MG63 (cell line): ENCODE measurements at regions not wholly inside any gene's neighbourhood (a gene's known extent, or its start where the extent isn't known, plus 50 kb on each side); places are given as distances from the start of the nearest gene placed in this dataset.

ENCODE experiments used
- DNase-seq: peaks from one replicate; pipeline ENCODE4 v3.0.0-alpha.2; 2020
- H3K27me3 ChIP-seq: fragments of 250-450 bp; sonication (Bioruptor Pico); 2 replicates; pipeline ENCODE4 v1.5.1; 2020; ENCODE audit warnings: mild to moderate bottlenecking, moderate library complexity
- H3K36me3 ChIP-seq: fragments of 250-450 bp; sonication (Bioruptor Pico); 2 replicates; pipeline ENCODE4 v1.5.1; 2020; ENCODE audit warnings: mild to moderate bottlenecking, moderate library complexity
- H3K4me3 ChIP-seq: fragments of 250-450 bp; sonication (Bioruptor Pico); 2 replicates; pipeline ENCODE4 v1.5.1; 2020; ENCODE audit warnings: mild to moderate bottlenecking, moderate library complexity
- H3K9me3 ChIP-seq: fragments of 250-450 bp; sonication (Bioruptor Pico); 2 replicates; pipeline ENCODE4 v1.5.1; 2020; ENCODE audit warnings: mild to moderate bottlenecking, moderate library complexity

DNA sequence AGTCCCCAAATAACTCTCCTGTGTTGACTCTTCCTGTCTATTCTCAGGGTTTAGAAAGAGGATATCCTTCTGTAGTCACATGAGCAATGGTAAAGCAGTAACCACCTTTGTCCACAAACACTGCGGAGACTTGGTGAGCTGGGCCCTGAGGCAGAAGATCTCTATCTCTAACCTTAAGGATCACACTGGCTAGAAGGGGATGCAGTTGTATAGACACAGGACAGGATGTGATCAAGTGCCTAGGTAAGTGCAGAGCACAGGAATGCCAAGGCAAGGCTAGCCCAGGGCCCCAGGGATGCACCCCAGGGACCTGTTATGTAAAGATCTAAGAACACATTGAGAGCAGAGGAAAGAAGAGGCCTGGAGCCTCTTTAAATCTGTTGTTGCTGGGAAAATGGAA lies 610.5 kb downstream of the IRX1 start:
- no peak for DNase-seq
- H3K27me3 ChIP-seq = no peaks in the 10 kb centered on the region; the same call in 1 of the 2 replicates
- H3K9me3 ChIP-seq = no peaks in the 10 kb centered on the region
- H3K36me3 ChIP-seq = no peaks in the 10 kb centered on the region
- H3K4me3 ChIP-seq = no peak overlapping the region

DNA sequence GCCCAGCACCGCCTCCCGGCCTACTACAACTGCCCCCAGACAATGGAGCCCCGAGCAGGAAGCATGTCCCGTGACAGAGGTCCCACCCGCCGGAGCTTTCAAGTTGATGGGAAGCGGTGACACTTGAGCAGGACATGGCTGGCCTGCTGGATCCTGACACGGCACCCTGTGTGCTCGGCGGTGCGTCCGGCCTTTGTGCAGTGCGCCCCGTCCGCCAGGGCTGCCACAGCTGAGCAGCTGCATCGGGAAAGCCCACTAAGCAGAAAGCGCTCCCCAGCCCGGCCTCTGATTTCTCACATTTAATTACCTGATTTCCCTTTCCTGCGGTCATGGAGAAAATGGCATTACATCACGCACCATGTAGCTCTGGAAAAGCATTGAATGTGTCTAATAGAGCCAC lies 611.9 kb downstream of the IRX1 start:
- Histone ChIP-seq H3K27me3 (no peaks in the 10 kb centered on the region; the same call in 1 of the 2 replicates), H3K4me3 (no peak overlapping the region), H3K36me3 (no peaks in the 10 kb centered on the region), H3K9me3 (no peaks in the 10 kb centered on the region)
- no peak for DNase-seq

DNA sequence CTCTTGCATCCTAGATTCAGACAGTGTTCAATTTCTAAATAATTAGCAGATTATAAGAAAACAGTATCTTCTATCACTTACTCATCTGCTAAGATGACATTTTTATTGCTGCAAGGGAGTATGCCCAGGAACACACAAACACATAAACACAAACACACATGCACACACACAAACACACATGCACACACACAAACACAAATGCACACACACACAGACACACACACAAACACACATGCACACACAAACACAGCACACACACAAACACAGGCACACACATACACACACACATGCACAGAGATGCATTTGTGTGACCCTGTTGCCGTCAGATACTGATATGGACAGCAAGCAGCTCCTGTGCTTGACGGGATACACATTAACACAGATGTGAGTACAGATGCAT lies 612.9 kb downstream of the IRX1 start:
- H3K9me3 ChIP-seq = no peaks in the 10 kb centered on the region
- H3K4me3 ChIP-seq = no peak overlapping the region
- H3K27me3 ChIP-seq = no peaks in the 10 kb centered on the region; the same call in 1 of the 2 replicates
- no peak for DNase-seq
- H3K36me3 ChIP-seq = no peaks in the 10 kb centered on the region

DNA sequence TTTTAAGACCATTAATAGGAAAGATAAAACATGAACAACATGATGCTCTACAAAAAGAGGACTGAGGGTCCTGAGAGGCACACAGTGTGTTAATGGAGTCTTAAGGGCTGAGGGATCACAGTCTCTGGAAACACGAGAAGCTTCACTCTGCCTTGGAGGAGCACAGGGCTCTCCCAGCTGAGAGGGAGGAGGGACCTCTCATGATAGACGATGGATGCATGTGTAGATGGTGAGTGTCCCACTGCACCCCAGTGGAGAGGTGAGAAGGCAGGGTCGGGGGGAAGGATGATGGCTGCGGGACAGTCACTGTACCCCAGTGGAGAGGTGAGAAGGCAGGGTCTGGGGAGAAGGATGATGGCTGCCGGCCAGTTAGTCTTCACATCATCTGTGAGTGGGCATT lies 613.4 kb downstream of the IRX1 start:
- H3K4me3 ChIP-seq = no peak overlapping the region
- no peaks in the 10 kb centered on the region for H3K36me3 ChIP-seq
- H3K27me3 ChIP-seq = no peaks in the 10 kb centered on the region; the same call in 1 of the 2 replicates
- DNase-seq = no peak
- H3K9me3 ChIP-seq = no peaks in the 10 kb centered on the region

DNA sequence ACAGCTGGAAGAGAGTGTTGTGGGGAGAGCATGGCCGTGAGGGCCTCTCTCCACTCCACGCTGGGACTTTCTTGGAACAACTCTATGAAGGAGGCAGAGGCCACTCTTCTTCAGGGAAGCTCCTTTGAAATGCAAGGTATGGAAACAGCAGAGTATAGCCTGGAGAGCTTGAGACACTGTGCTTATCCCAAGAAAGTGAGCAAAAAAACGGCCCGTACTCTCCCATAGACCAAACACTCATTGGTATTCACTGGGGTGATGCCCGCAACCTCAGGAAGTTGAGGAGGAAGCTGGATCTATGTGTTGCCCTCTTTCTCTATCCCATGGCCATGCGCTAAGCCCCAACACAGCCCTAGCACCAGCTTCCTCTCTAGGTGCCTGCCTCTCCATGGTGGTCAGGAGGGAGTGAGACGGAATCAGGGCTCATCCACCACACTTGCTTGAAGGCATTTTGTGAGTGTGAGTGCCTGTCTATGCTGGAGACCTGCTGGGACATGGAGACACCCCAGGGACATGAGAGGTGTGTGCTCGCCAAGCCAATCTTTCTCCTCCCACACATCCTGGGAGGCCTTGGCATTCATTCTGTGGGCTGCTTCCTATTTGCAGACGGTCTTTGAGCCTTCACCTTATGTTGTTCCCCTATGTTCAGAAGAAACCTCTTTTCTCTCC lies 616.6 kb downstream of the IRX1 start:
- no peaks in the 10 kb centered on the region; the same call in 1 of the 2 replicates for H3K27me3 ChIP-seq
- no peaks in the 10 kb centered on the region for H3K9me3 ChIP-seq
- H3K4me3 ChIP-seq = no peak overlapping the region
- no peaks in the 10 kb centered on the region for H3K36me3 ChIP-seq
- DNase-seq = no peak

DNA sequence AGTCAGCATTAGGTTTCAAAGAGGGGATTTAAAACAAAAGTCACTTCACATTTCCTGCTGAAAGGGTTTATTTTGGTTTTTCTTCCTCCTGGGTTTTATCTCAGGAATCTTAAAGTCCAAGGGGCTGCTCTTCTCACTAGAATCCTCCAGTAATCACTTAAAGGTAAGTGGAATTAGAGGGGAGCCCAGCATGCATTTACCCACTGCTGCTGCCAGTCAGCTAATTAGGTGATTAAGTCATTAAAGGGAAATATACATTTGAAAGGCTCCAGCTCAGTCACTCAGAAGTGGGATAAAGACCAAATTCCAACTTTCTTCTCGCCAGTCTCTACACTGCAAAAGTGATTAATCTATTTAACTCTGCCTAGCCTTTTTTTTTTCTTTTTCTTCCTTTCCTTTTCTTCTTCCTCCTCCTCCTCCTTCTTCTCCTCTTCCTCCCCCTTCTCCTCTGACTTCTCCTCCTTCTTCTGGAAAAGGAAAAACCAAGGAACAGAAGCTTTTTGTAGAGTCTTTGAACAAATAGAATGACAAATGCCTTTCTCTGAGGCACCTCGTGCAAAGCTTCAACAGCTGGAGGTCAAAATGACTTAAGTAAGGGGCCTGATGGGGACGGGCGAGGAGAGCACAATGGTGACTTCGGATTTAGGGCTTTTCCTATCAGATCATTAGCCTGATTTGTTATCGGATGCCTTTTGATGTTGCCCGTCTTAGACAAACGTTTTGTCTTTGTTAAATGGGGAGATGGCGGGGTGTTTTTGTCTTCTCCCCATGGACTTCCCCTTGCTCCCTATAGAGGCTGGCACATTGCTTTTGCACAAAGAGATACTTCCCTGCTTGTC lies 617.6 kb downstream of the IRX1 start:
- Histone ChIP-seq H3K4me3 (no peak overlapping the region), H3K9me3 (no peaks in the 10 kb centered on the region), H3K36me3 (no peaks in the 10 kb centered on the region), H3K27me3 (no peaks in the 10 kb centered on the region; the same call in 1 of the 2 replicates)
- no peak for DNase-seq

DNA sequence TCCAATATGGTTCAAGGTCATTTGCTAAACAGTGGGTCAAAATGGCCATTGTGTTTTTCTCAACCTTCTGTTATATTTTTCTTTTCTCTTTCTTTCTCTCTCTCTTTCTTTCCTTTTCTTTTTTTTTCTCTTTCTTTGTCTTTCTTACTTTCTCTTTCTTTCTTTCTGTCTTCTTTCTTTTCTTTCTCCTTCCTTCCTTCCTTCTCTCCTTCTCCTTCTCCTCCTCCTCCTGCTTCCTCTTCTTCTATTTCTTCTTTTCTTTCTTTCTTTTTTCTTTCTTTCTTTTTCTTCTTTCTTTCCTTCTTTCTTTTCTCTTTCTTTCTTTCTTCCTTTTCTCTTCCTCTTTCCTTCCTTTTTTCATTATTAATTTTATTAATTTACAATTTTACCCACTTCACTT lies 619.5 kb downstream of the IRX1 start:
- no peak overlapping the region for H3K4me3 ChIP-seq

DNA sequence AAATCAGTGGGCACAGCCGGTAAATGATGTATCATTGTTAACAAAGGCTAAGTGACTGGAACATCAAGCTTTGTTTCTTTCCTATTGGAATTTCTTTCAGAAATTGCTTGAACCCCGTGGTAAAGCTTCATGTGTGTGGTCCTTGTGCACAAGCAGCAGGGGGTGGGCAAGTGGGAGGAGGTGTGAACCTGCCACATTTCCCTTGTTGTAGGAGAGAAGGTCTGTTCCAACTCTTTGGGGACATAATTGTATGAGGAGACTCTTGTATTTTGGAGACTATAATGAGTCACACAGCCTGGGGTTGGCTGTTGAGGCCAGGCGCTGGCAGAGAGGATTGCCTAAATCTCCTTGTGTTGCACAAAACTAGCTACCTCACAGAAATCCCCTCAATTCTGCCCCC lies 620.5 kb downstream of the IRX1 start:
- H3K9me3 ChIP-seq = no peaks in the 10 kb centered on the region
- no peak for DNase-seq
- no peaks in the 10 kb centered on the region for H3K27me3 ChIP-seq
- H3K36me3 ChIP-seq = no peaks in the 10 kb centered on the region
- H3K4me3 ChIP-seq = no peak overlapping the region

More for the DNA sequence above, 619.5 kb downstream of the IRX1 start:
- DNase-seq = no peak
- no peaks in the 10 kb centered on the region for H3K27me3 ChIP-seq
- no peaks in the 10 kb centered on the region for H3K36me3 ChIP-seq
- no peaks in the 10 kb centered on the region for H3K9me3 ChIP-seq

DNA sequence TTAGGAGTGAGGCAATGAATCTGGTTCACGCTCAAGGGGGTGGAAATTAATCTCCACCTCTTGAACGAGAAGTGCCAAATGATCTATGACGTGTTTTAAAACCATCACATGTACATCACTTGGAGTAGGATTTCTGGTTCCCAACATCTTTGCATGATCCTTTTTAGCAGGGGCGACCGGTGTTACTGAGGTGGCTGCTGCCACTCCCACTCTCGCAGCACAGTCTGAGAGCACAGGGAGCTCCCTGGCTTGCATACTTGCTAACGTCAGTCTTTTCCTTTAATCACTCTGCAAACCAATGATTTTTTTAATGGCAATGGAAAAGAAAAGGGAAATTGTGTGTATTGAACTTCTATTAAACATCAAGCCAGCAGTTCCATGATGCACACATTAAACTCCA lies 624.4 kb downstream of the IRX1 start:
- DNase-seq = no peak
- no peak overlapping the region for H3K4me3 ChIP-seq
- no peaks in the 10 kb centered on the region for H3K36me3 ChIP-seq
- no peaks in the 10 kb centered on the region for H3K9me3 ChIP-seq
- H3K27me3 ChIP-seq = no peaks in the 10 kb centered on the region

DNA sequence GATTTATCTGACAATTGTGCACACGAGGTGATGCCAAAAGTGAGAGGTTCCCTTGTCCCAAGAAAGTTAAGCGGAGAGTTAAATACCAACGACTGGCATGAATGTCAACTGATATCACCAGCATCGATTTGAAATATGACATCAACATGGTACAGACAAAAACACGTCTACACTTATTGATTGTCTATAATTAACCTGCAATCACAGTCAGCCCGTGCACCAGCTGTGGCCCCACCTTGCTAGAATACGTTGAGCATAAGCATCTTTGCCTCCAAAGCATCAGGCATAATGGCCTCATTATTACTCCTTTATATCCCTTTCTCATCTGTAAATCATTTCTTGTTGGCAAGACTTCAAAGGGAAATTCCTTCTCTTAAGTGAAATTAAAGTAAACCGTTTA lies 625.4 kb downstream of the IRX1 start:
- no peaks in the 10 kb centered on the region for H3K36me3 ChIP-seq
- H3K9me3 ChIP-seq = no peaks in the 10 kb centered on the region
- no peaks in the 10 kb centered on the region for H3K27me3 ChIP-seq
- H3K4me3 ChIP-seq = no peak overlapping the region
- DNase-seq = no peak

DNA sequence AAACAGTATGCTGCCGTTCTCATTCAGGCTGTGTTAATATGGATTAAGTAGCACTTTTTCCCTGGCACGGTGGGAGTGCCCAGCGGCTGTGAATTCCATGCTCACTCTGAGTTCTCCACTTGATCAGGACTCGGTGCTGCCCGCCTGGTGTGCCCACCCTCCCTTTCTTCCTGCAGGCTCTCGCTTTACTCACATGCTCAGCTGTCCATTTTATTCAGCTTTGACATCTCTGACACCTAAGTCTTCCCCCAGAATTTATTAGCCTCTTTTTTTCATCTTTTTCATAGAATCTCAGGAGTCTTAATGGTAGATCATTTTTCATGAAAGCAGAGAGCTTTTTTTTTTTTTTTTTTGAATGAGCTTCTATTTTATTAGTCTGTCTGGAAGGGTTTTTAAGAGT lies 626.5 kb downstream of the IRX1 start:
- Histone ChIP-seq H3K4me3 (no peak overlapping the region), H3K27me3 (no peaks in the 10 kb centered on the region), H3K9me3 (no peaks in the 10 kb centered on the region), H3K36me3 (no peaks in the 10 kb centered on the region)
- no peak for DNase-seq

DNA sequence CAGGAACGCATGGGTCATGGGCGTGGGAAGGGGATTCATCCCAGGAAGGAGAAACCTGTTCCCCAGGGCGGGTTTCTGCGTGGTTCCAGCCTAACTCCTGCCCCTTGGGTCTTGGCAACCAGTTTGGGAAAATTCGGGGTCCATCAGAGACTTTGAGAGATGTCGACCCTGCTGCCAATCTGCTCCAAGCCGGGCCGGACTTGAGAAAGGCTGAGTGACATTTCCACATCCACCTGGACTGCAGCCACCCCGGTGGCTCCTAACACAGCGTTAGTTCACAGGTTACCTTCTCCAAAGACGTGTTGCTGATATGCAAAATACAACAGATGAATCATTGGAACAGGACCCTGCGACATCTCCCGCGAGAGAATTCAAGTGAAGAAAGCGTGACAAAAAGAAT lies 627.2 kb downstream of the IRX1 start:
- Histone ChIP-seq H3K27me3 (no peaks in the 10 kb centered on the region), H3K9me3 (no peaks in the 10 kb centered on the region), H3K4me3 (no peak overlapping the region), H3K36me3 (no peaks in the 10 kb centered on the region)
- DNase-seq = no peak

DNA sequence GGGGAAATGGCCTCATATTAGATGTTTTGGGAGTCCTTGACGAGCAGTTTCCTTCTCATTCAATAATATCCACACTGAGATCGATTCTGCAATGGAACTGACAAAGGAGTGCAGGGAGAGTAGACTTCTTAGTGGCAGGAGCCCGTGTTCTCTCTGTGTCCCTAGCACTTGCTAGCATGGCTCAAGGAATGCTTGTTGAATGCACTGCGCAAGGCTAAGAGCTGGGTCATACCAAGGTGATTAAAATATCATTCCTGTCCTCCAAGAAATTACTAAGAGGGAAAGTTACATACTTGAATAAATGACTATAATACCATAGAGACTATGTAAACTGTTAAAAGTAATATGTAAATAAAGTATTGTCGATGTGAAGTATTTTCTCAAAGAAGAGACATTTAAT lies 630.1 kb downstream of the IRX1 start:
- Histone ChIP-seq H3K4me3 (no peak overlapping the region), H3K27me3 (no peaks in the 10 kb centered on the region), H3K36me3 (no peaks in the 10 kb centered on the region), H3K9me3 (no peaks in the 10 kb centered on the region)
- DNase-seq = no peak

DNA sequence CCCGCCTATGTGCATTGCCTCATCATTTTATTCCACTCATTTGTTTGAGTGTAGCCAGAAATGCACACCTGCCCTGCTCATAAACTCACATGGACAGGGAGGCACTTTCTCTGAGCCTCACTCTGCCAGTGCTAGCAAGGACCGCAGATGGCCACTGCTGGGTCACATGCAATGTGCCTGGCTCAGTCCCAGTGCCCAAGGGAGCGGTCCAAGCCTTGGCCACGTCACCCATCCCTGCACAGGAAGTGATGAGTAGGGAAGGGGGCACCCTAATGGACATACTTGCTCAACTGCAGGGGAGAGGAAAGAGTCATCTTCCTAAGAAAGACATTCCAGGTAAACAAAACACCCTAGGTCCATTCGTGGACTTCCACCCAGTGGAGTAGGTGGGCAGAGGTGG lies 630.9 kb downstream of the IRX1 start:
- Histone ChIP-seq H3K9me3 (no peaks in the 10 kb centered on the region), H3K4me3 (no peak overlapping the region), H3K27me3 (peaks cover 1% of the 10 kb centered on the region; the same call in 1 of the 2 replicates), H3K36me3 (no peaks in the 10 kb centered on the region)
- peak; percentile 28 for DNase-seq

DNA sequence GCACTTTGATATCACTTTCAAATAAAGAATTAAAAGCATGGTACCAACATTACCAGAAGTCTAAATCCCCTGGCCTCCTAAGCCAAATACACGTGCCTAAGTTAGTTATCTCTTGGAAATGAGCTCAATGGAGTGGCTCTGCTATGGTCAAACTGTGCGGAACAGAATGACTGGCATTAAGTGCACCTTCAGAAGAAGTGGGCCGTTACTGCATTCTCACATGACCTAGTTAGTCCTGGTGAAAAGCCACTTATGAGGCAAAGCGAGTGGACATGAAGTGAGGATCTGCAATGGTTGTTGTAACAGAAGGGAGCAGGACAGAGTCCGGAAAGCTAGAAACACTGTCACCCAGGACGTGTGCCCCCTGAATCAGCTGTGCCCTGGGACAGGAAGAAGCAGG lies 633.1 kb downstream of the IRX1 start:
- Histone ChIP-seq H3K4me3 (no peak overlapping the region), H3K27me3 (peaks cover 2% of the 10 kb centered on the region; the same call in 1 of the 2 replicates), H3K36me3 (no peaks in the 10 kb centered on the region), H3K9me3 (no peaks in the 10 kb centered on the region)
- no peak for DNase-seq

DNA sequence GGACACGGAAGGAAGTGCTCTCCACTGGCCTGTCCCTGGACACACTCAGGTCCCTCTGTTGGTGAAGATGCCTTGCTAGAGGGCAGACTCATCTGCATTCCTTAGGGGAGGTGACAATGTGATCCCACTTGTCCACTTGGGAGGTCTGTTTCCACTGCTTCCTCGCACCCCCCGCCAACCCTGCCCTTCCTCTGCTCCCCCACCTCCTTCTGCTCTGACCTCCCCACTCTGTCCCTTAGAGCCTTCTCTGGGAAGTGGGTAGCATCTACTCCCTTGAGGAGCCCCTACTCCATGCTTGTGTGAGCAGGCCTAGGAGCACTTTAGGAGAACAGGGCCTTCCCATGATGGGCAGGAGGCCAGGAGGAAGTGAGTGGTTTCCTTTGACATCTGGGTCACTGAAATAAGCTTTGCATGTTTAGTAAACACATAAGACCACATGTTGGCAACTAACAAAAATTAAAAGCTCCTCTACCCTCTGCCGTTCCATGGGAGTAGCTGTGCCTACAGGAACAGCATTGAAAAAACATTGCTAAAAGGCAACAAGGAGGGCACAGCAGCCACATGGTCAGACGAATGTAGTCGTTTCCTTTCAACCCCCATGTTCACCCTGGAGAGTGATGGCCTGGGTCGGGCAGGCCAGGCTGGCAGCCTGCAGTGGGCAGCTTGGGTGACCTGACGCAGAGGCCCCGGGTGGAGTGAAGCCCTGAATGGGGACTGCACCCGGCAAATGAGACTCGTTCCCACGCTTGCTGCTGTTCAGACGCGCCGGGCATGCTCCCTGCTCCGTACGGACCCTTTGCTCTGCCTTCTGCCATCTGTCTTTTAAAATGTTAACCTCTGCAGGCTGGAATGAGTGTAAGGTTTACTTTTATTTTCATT lies 634.0 kb downstream of the IRX1 start:
- H3K27me3 ChIP-seq = peaks cover 2% of the 10 kb centered on the region; the same call in 1 of the 2 replicates
- no peaks in the 10 kb centered on the region for H3K36me3 ChIP-seq
- H3K4me3 ChIP-seq = no peak overlapping the region
- no peak for DNase-seq
- peaks cover 3% of the 10 kb centered on the region for H3K9me3 ChIP-seq

DNA sequence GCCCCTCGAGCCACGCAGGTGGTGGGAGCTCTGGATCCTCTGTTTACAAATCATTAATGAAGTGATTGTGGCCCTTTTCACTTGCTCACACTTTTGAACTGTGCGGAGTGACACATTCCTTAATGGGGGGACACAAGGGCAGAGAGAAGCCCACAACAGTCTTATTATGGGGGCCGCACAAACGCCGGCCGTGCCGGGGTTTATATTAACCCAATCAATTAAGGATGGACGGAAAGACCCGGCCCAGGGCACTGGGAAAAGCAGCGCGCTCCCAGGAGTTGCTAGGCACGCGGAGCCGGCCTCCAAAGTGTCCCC lies 634.8 kb downstream of the IRX1 start:
- DNase-seq = no peak
- no peaks in the 10 kb centered on the region for H3K36me3 ChIP-seq
- H3K9me3 ChIP-seq = peaks cover 7% of the 10 kb centered on the region
- H3K4me3 ChIP-seq = no peak overlapping the region
- peaks cover 2% of the 10 kb centered on the region for H3K27me3 ChIP-seq
